ENCODE measurements at regions not wholly inside any gene's neighbourhood (a gene's known extent, or its start where the extent isn't known, plus 50 kb on each side); places are given as distances from the start of the nearest gene placed in this dataset.

- Histone ChIP-seq H2AFZ (ENCODE audit: low read length) (no peak overlapping the region), H3K79me2 (ENCODE audit: low read length) (no peaks in the 10 kb centered on the region), H3K4me3 (ENCODE audit: low read length) (no peak overlapping the region)
Observed at GRCh38 chrX:20665481-20665880, 398.8 kb upstream of the RPS6KA3 start.

GRCh38 chrX:20664774-20665173 is 398.1 kb upstream of the RPS6KA3 start:
- no peak for DNase-seq
- Histone ChIP-seq H3K9me3 (ENCODE audit: low read length) (no peaks in the 10 kb centered on the region), H3K27me3 (ENCODE audit: low read length) (no peaks in the 10 kb centered on the region)

More at GRCh38 chrX:20665481-20665880, 398.8 kb upstream of the RPS6KA3 start:
- H3K9ac ChIP-seq (ENCODE audit: low read length) = no peak overlapping the region
- H3K4me2 ChIP-seq (ENCODE audit: low read depth, low read length, poor library complexity, severe bottlenecking) = no peak overlapping the region
- no peaks in the 10 kb centered on the region for H3K9me3 ChIP-seq (ENCODE audit: low read length)
- H3K36me3 ChIP-seq (ENCODE audit: insufficient read depth, low read length) = no peaks in the 10 kb centered on the region
- H4K20me1 ChIP-seq (ENCODE audit: insufficient read depth, low read depth, low read length) = no peaks in the 10 kb centered on the region
- no peaks in the 10 kb centered on the region for H3K27me3 ChIP-seq (ENCODE audit: low read length)
- no peaks in the 10 kb centered on the region for H3K9me2 ChIP-seq (replicated peaks; ENCODE audit: insufficient read depth, low read length)
- DNase-seq = no peak
- no peak overlapping the region for H3K27ac ChIP-seq (ENCODE audit: low read length)
- H3K4me1 ChIP-seq (ENCODE audit: low read length) = no peaks in the 10 kb centered on the region

GRCh38 chrX:20664131-20664530 is 397.4 kb upstream of the RPS6KA3 start:
- DNase-seq = no peak
- Histone ChIP-seq H3K79me2 (ENCODE audit: low read length) (no peaks in the 10 kb centered on the region), H3K9ac (ENCODE audit: low read length) (no peak overlapping the region), H3K36me3 (ENCODE audit: insufficient read depth, low read length) (no peaks in the 10 kb centered on the region), H4K20me1 (ENCODE audit: insufficient read depth, low read depth, low read length) (no peaks in the 10 kb centered on the region), H3K4me1 (ENCODE audit: low read length) (no peaks in the 10 kb centered on the region), H3K4me3 (ENCODE audit: low read length) (no peak overlapping the region), H3K27me3 (ENCODE audit: low read length) (no peaks in the 10 kb centered on the region), H3K9me2 (replicated peaks; ENCODE audit: insufficient read depth, low read length) (no peaks in the 10 kb centered on the region), H3K27ac (ENCODE audit: low read length) (no peak overlapping the region), H3K4me2 (ENCODE audit: low read depth, low read length, poor library complexity, severe bottlenecking) (no peak overlapping the region), H2AFZ (ENCODE audit: low read length) (no peak overlapping the region), H3K9me3 (ENCODE audit: low read length) (no peaks in the 10 kb centered on the region)

More at GRCh38 chrX:20664774-20665173, 398.1 kb upstream of the RPS6KA3 start:
- Histone ChIP-seq H3K9ac (ENCODE audit: low read length) (no peak overlapping the region), H3K79me2 (ENCODE audit: low read length) (no peaks in the 10 kb centered on the region), H3K4me1 (ENCODE audit: low read length) (no peaks in the 10 kb centered on the region), H3K9me2 (replicated peaks; ENCODE audit: insufficient read depth, low read length) (no peaks in the 10 kb centered on the region), H3K4me3 (ENCODE audit: low read length) (no peak overlapping the region), H3K27ac (ENCODE audit: low read length) (no peak overlapping the region), H3K4me2 (ENCODE audit: low read depth, low read length, poor library complexity, severe bottlenecking) (no peak overlapping the region), H3K36me3 (ENCODE audit: insufficient read depth, low read length) (no peaks in the 10 kb centered on the region), H4K20me1 (ENCODE audit: insufficient read depth, low read depth, low read length) (no peaks in the 10 kb centered on the region), H2AFZ (ENCODE audit: low read length) (no peak overlapping the region)

GRCh38 chrX:20663336-20663735 is 396.6 kb upstream of the RPS6KA3 start:
- H3K36me3 ChIP-seq (ENCODE audit: insufficient read depth, low read length) = no peaks in the 10 kb centered on the region
- no peaks in the 10 kb centered on the region for H4K20me1 ChIP-seq (ENCODE audit: insufficient read depth, low read depth, low read length)
- no peaks in the 10 kb centered on the region for H3K79me2 ChIP-seq (ENCODE audit: low read length)
- H3K4me1 ChIP-seq (ENCODE audit: low read length) = no peaks in the 10 kb centered on the region
- no peak overlapping the region for H3K27ac ChIP-seq (ENCODE audit: low read length)
- H2AFZ ChIP-seq (ENCODE audit: low read length) = no peak overlapping the region
- H3K4me2 ChIP-seq (ENCODE audit: low read depth, low read length, poor library complexity, severe bottlenecking) = no peak overlapping the region
- H3K27me3 ChIP-seq (ENCODE audit: low read length) = no peaks in the 10 kb centered on the region
- H3K4me3 ChIP-seq (ENCODE audit: low read length) = no peak overlapping the region
- H3K9ac ChIP-seq (ENCODE audit: low read length) = no peak overlapping the region
- DNase-seq = no peak
- H3K9me3 ChIP-seq (ENCODE audit: low read length) = no peaks in the 10 kb centered on the region
- H3K9me2 ChIP-seq (replicated peaks; ENCODE audit: insufficient read depth, low read length) = no peaks in the 10 kb centered on the region

- Histone ChIP-seq H4K20me1 (ENCODE audit: insufficient read depth, low read depth, low read length) (no peaks in the 10 kb centered on the region), H3K9ac (ENCODE audit: low read length) (no peak overlapping the region), H3K9me2 (replicated peaks; ENCODE audit: insufficient read depth, low read length) (no peaks in the 10 kb centered on the region), H3K27me3 (ENCODE audit: low read length) (no peaks in the 10 kb centered on the region), H3K4me1 (ENCODE audit: low read length) (no peaks in the 10 kb centered on the region), H2AFZ (ENCODE audit: low read length) (no peak overlapping the region), H3K4me2 (ENCODE audit: low read depth, low read length, poor library complexity, severe bottlenecking) (no peak overlapping the region), H3K4me3 (ENCODE audit: low read length) (no peak overlapping the region), H3K9me3 (ENCODE audit: low read length) (peaks cover 3% of the 10 kb centered on the region; the same call in 1 of the 2 replicates), H3K27ac (ENCODE audit: low read length) (no peak overlapping the region), H3K36me3 (ENCODE audit: insufficient read depth, low read length) (no peaks in the 10 kb centered on the region), H3K79me2 (ENCODE audit: low read length) (no peaks in the 10 kb centered on the region)
- DNase-seq = no peak
Observed at GRCh38 chrX:20656721-20657120, 390.0 kb upstream of the RPS6KA3 start.

- H3K9me2 ChIP-seq (replicated peaks; ENCODE audit: insufficient read depth, low read length) = no peaks in the 10 kb centered on the region
- no peak overlapping the region for H3K4me3 ChIP-seq (ENCODE audit: low read length)
- no peak overlapping the region for H3K27ac ChIP-seq (ENCODE audit: low read length)
- H3K9me3 ChIP-seq (ENCODE audit: low read length) = peaks cover 3% of the 10 kb centered on the region; the same call in 1 of the 2 replicates
- H4K20me1 ChIP-seq (ENCODE audit: insufficient read depth, low read depth, low read length) = no peaks in the 10 kb centered on the region
- DNase-seq = no peak
- no peaks in the 10 kb centered on the region for H3K4me1 ChIP-seq (ENCODE audit: low read length)
- no peaks in the 10 kb centered on the region for H3K36me3 ChIP-seq (ENCODE audit: insufficient read depth, low read length)
- H2AFZ ChIP-seq (ENCODE audit: low read length) = no peak overlapping the region
- no peaks in the 10 kb centered on the region for H3K79me2 ChIP-seq (ENCODE audit: low read length)
- H3K9ac ChIP-seq (ENCODE audit: low read length) = no peak overlapping the region
- no peaks in the 10 kb centered on the region for H3K27me3 ChIP-seq (ENCODE audit: low read length)
- no peak overlapping the region for H3K4me2 ChIP-seq (ENCODE audit: low read depth, low read length, poor library complexity, severe bottlenecking)
Observed at GRCh38 chrX:20654596-20655106, 387.9 kb upstream of the RPS6KA3 start.

GRCh38 chrX:20653070-20653469 is 386.4 kb upstream of the RPS6KA3 start:
- no peak overlapping the region for H3K4me3 ChIP-seq (ENCODE audit: low read length)
- no peak overlapping the region for H3K4me2 ChIP-seq (ENCODE audit: low read depth, low read length, poor library complexity, severe bottlenecking)
- no peaks in the 10 kb centered on the region for H3K79me2 ChIP-seq (ENCODE audit: low read length)
- no peak overlapping the region for H3K27ac ChIP-seq (ENCODE audit: low read length)
- H3K9me2 ChIP-seq (replicated peaks; ENCODE audit: insufficient read depth, low read length) = no peaks in the 10 kb centered on the region
- H3K9ac ChIP-seq (ENCODE audit: low read length) = no peak overlapping the region
- H4K20me1 ChIP-seq (ENCODE audit: insufficient read depth, low read depth, low read length) = no peaks in the 10 kb centered on the region
- no peaks in the 10 kb centered on the region for H3K27me3 ChIP-seq (ENCODE audit: low read length)
- no peaks in the 10 kb centered on the region for H3K4me1 ChIP-seq (ENCODE audit: low read length)
- H2AFZ ChIP-seq (ENCODE audit: low read length) = no peak overlapping the region
- no peaks in the 10 kb centered on the region for H3K36me3 ChIP-seq (ENCODE audit: insufficient read depth, low read length)
- H3K9me3 ChIP-seq (ENCODE audit: low read length) = peaks cover 3% of the 10 kb centered on the region; the same call in 1 of the 2 replicates
- DNase-seq = no peak

GRCh38 chrX:20641954-20642353 is 375.2 kb upstream of the RPS6KA3 start:
- no peaks in the 10 kb centered on the region for H3K36me3 ChIP-seq (ENCODE audit: insufficient read depth, low read length)
- no peak overlapping the region for H3K27ac ChIP-seq (ENCODE audit: low read length)
- no peaks in the 10 kb centered on the region for H3K27me3 ChIP-seq (ENCODE audit: low read length)
- no peaks in the 10 kb centered on the region for H3K79me2 ChIP-seq (ENCODE audit: low read length)
- no peak overlapping the region for H2AFZ ChIP-seq (ENCODE audit: low read length)
- DNase-seq = no peak
- no peak overlapping the region for H3K4me2 ChIP-seq (ENCODE audit: low read depth, low read length, poor library complexity, severe bottlenecking)
- no peaks in the 10 kb centered on the region for H3K9me3 ChIP-seq (ENCODE audit: low read length)
- no peaks in the 10 kb centered on the region for H3K9me2 ChIP-seq (replicated peaks; ENCODE audit: insufficient read depth, low read length)
- H3K9ac ChIP-seq (ENCODE audit: low read length) = no peak overlapping the region
- H3K4me3 ChIP-seq (ENCODE audit: low read length) = no peak overlapping the region
- H4K20me1 ChIP-seq (ENCODE audit: insufficient read depth, low read depth, low read length) = no peaks in the 10 kb centered on the region
- no peaks in the 10 kb centered on the region for H3K4me1 ChIP-seq (ENCODE audit: low read length)

- Histone ChIP-seq H3K27me3 (ENCODE audit: low read length) (no peaks in the 10 kb centered on the region), H3K9me2 (replicated peaks; ENCODE audit: insufficient read depth, low read length) (no peaks in the 10 kb centered on the region), H3K36me3 (ENCODE audit: insufficient read depth, low read length) (no peaks in the 10 kb centered on the region), H3K9ac (ENCODE audit: low read length) (no peak overlapping the region), H3K4me1 (ENCODE audit: low read length) (no peaks in the 10 kb centered on the region), H3K9me3 (ENCODE audit: low read length) (no peaks in the 10 kb centered on the region), H3K79me2 (ENCODE audit: low read length) (no peaks in the 10 kb centered on the region), H2AFZ (ENCODE audit: low read length) (no peak overlapping the region), H3K27ac (ENCODE audit: low read length) (no peak overlapping the region), H4K20me1 (ENCODE audit: insufficient read depth, low read depth, low read length) (no peaks in the 10 kb centered on the region), H3K4me3 (ENCODE audit: low read length) (no peak overlapping the region), H3K4me2 (ENCODE audit: low read depth, low read length, poor library complexity, severe bottlenecking) (no peak overlapping the region)
- DNase-seq = no peak
Observed at GRCh38 chrX:20639115-20639514, 372.4 kb upstream of the RPS6KA3 start.
